GM21360 (cell line): ENCODE measurements at regions not wholly inside any gene's neighbourhood (a gene's known extent, or its start where the extent isn't known, plus 50 kb on each side); places are given as distances from the start of the nearest gene placed in this dataset.
"Not testable (repeated sequence)": the region's sequence is repeated elsewhere in the genome, so short reads cannot be mapped to it uniquely, and the experiment has no call there.

ENCODE experiments used
- ATAC-seq: cut with Tn5 transposase; IDR thresholded peaks from one replicate; pipeline ENCODE4 v1.9.1; 2021; ENCODE audit warnings: mild to moderate bottlenecking, moderate library complexity; ENCODE audit not compliant: unreplicated experiment

DNA sequence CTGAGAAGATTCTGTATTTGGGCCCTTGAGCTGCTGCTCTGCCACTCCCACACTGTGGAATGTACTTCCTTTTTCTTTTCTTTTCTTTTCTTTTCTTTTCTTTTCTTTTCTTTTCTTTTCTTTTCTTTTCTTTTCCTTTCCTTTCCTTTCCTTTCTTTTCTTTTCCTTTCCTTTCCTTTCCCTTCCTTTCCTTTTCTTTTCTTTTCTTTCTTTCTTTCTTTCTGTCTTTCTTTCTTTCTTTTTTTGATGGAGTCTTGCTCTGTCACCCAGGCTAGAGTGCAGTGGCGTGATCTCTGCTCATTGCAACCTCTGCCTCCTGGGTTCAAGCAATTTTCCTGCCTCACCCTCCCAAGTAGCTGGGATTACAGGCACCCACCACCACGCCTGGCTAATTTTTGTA is 89.8 kb downstream of the DNAAF6 start:
- ATAC-seq, result not testable (repeated sequence)

DNA sequence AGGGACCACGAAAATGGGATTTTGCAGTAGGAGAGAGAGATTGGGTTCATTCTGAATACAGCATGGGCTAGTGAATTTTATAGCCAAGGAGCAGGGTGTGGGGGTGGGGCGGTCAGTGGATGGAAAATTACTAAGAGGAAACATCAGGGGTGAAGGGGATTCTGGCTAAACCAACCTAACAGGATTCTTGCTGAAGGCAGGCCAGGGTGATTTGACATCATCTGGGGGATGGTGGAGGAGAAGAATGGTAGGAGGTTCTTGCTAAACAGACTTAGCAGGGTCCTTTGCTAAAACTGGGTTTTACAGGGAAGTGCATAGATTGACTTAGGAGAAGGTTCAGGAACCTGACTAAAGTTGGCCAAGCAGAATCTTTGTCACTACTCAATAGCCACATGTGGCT is 91.9 kb downstream of the DNAAF6 start:
- no peak for ATAC-seq

DNA sequence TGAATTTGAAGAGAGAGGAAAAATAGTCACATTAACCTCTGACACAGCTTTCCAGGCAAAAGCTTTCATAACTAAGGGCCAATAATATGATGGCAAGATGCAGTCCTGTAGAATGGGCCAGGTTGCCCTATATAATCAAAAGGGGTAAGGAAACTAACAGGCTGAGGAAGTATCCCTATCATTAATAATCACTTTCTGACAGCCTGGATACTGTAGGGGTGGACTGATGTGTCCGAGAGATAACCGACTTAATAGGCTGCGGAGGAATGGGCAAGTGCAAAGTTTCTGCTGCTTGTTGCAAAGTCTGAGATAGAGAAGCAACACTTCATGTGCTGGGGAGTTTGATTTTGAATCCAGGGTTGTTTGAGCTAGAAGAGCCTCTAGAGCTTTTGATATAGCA is 94.8 kb downstream of the DNAAF6 start:
- ATAC-seq, result no peak

DNA sequence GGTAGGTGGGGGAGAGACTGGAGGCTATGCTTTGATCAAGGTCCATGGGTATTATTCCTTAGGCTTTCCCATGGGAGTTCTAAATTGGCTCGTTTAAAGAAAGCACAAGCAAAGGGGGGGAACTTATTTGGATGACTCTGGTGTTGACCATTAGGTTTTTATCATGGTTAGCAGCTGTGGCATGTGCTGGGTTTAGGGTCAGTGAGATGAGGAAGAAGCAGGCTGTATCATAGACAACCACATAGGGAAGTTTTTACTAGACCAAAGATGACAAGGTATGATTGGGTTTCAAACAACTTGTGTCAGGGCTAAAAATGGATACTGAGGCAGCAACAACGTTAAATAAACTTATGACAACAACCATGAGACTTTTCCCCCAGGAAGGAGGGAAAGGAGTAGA is 97.7 kb downstream of the DNAAF6 start:
- no peak for ATAC-seq

DNA sequence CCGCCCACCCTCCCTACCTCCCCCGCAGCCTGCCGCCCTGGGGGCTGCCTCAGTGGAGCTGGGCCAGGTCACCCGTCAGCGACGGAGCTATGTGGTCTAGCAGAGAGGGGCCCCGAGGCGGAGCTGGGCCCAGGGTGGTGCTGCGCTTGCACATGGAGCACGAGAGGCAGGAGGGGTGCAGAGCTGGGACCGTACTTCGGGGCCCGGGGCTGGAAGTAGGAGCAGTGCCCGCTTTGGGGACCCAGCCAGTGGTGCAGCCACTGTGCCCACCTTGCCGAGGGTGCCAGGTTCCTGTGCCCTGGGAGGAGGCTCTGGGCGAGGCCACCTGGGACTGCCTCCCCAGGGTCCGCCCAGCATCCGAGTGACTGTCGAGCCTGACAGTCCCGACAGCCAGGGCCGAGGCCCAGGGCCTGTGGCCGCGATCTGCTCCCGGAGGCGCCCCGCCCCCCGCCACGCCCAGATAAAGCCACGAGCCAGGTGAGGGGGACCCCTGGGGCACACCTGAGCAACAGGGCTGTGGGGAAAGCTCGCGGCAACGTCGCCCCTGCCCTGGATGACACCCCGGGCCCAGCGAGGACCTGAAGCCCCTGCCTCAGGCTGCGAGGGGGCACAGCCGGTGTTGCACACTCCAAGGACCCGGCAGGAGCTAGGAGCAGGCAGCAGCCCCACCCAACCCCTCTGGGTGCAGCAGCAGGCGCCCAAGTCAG is 117.5 kb downstream of the DNAAF6 start:
- no peak for ATAC-seq

DNA sequence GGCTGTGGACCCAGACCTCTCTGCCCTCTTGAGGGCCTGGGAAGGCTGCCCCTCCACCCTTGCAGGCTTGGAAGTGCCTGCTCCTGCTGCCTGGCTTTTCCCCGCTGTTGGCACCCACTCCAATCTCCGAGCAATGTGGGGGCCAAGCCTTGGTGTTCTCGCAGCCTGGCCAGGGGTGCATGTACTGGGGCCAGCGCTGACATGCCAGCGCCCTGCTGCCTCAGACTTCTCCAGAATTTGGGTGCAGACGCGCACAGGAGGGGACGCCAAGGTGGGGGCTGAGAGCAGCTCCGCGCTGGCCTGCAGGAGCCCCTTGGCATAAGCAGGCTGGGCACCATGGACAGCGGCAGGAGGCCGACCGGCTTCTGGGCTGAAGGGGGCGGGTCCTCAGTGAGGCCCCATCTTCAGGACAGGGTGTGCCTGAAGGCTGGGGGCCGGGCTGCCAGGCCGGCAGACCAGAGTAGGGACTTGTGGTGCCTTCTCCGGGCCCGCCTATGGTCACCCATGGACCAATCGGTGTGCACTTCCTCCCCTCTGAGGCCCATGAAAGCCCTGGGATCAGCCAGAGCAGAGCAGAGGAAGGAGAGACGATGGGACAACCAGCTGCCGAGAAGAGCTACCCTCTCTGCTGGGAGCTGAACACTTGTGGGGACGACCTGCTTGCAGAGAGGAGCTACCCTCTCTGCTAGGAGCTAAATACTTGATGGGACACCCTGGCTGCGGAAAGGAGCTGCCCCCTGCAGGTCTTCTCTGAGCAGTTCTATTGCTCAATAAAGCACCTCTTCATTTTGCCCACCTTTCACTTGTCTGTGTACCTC is 118.3 kb downstream of the DNAAF6 start:
- ATAC-seq, result no peak

DNA sequence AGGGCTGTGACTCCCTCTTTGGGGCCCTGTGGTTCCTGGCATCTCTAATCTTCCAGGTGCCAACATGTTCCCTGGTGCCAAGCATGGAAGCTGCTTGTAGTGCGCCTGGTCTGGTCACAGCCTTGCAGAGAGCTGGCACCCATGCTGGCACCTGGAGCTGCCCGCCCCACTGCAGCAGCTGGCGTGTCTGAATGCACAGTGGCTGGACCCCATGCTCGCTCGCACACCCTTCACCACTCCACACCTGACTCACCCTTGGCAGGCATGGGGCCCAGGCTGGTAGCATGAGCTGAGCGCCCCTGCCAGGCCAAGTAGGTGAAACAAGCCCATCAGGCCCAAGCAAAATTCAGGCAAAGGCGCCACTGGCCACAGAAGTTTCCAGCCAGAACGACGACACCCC is 119.1 kb downstream of the DNAAF6 start:
- ATAC-seq, result no peak

DNA sequence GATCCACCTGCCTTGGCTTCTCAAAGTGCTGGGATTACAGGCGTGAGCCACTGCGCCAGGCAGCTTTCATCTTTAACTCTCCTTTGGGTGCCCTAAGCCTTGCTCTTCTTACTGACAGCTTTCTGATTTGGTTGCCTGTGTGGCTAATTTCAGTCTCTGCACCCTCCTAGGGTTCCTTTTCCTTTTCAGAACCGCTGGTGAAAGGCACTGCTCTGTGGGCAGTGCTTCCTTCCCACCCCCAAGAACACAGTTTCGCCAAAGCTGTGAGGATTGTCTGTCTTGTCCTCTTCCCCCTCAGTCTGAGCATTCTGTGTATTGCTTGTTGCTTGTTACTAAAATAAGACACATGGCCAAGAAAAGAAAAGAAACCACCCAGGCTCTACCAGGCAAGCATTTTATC is 101.4 kb upstream of the FRMPD3 start:
- ATAC-seq, result no peak

DNA sequence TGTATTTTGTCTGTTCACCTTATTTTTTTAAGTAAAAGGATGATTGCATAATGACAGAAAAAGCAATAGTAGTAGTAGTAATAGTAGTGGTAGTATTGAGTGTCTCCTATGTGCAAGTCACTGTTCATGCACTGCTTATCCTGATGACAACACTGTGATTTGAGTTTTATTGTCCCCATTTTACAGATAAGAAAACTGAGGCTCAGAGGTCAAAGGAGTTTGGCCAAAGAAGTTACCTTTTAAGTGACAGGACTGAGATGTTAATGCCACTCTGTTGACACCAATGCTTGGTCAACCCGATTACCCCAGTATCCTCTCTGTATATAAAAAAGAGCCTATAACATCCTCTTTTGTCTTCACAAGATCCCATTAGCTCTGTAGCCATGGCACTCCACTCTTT is 100.5 kb upstream of the FRMPD3 start:
- ATAC-seq, result no peak

DNA sequence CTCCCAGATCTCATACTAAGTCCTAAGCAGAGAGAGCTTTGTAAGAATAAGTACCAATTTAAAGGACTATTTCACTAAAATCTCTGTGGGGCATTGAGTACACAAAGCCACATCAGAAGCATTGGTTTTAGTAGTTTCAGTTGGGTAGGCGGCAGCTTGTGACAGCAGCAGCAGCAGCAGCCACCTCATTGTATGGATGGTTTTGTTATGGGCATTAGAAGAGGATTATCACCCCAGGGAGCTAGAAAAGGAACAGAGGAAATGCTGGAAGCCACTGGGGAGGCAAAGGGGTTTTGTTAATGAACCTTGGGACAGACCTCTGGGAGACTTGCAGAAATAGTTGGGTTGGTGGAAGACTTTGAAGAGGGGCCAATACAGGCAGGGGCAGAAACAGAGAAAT is 93.9 kb upstream of the FRMPD3 start:
- no peak for ATAC-seq

DNA sequence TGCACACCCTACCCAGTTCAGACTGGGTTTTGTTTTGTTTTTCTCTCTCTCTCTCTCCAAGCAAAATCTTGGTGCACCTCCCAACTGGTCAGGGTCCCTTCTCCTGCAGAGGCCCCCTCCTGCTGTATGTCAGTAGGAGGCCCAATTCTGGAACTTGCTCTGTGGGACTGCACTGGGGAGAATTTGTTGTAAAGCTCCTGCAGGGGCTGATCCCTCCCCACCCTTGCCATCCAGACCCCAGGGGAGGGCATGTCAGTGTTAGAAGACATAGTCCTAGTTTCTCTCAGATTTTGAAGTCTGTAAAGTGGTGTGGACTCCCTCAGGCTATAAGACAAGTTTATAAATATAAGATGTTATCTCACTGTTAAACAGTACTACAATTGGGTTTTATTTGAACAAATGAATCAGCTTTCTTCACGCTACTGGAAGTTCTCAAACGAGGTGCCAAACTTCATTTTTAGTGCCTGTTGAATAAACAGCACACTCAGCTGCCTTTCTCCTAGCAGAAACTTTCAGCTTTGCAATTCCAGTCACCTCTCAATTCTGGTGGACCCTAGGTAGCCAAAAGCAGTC is 88.6 kb upstream of the FRMPD3 start:
- ATAC-seq, result no peak

DNA sequence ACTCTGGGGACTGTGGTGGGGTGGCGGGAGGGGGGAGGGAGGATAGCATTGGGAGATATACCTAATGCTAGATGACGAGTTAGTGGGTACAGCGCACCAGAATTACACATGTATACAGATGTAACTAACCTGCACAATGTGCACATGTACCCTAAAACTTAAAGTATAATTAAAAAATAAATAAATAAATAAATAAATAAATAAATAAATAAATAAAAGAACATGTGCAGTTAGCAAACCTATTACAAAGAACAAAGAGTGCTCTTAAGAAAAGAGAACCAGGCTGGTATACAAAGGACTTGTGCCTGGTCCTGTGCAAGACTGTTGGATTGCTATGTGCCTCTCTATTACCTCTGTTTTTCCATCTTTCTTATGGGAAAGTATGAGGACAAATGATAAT is 79.3 kb upstream of the FRMPD3 start:
- not testable (repeated sequence) for ATAC-seq

DNA sequence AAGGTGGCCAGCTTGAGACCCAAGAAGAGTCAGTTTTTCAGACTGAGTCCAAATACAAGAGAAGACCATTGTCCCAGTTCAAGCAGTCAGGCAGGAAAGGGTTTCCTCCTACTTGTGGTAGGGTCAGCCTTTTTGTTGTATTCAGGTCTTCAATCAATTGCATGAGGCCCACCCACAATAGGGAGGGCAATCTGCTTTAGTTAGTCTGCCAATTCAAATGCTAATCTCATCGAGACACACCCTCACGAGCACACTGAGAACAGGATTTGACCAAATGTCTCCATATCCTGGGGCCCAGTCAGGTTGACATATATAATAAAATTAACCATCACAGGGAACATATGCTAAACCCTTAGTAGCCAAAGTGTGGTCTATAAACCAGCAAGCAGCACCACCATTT is 75.3 kb upstream of the FRMPD3 start:
- ATAC-seq, result no peak

DNA sequence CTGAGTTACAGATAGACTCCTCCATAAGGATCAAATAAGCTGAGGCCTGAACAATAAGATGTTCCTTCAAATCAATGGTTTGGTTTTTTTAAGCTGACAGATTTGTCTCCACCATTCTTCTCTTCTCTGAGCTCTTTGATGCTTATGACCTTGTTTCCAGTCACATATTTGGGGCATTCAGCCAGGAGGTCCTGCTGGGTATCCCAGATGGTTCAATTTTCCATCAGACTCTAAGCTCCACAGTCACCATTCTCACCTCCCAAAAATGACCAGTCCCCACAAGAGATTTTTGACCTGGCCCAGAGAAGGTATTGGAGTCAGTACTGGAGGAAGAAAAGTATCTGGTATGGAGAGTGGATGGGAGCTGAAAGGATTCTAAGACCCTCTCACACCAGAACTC is 74.6 kb upstream of the FRMPD3 start:
- no peak for ATAC-seq

DNA sequence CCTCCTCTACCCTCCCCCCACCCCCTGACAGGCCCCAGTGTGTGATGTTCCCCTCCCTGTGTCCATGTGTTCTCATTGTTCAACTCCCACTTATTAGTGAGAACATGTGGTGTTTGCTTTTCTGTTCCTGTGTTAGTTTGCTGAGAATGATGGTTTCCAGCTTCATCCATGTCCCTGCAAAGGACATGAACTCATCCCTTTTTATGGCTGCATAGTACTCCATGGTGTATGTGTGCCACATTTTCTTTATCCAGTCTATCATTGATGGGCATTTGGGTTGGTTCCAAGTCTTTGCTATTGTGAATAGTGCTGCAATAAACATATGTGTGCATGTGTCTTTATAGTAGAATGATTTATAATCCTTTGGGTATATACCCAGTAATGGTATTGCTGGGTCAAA is 73.3 kb upstream of the FRMPD3 start:
- not testable (repeated sequence) for ATAC-seq

DNA sequence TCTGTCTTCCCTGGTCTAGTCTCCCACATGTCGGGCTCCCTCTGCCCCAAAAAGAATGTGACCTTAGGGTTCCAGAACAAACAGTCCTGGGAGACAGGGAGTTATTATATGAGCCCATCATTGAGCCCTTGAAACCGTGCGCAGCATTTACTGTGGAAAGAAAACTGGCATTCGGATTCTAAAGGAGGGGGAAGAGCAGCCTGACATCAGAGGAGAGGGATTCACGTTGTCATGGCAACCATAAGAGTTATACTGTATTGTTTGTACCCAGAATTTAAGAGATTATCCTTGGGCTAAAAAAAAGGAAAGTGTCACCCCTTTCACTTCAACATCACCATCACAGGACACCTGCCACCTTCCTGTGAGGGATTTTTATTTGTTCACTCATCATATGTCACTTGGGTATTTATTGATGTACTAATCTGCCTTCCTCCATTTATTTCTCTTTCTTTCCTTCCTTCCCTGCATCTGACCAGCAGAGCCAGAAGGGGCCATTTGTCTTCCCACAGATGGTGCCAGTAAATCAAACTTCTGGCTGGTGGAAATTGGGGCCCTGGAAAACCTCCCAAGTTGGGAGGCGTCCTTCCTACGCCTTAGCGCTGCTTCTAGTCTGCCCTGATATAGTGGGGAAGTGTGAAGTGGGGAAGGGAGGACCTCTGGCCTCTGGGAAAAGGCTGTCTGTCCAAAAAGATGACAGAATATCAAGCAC is 64.9 kb upstream of the FRMPD3 start:
- ATAC-seq, result no peak

DNA sequence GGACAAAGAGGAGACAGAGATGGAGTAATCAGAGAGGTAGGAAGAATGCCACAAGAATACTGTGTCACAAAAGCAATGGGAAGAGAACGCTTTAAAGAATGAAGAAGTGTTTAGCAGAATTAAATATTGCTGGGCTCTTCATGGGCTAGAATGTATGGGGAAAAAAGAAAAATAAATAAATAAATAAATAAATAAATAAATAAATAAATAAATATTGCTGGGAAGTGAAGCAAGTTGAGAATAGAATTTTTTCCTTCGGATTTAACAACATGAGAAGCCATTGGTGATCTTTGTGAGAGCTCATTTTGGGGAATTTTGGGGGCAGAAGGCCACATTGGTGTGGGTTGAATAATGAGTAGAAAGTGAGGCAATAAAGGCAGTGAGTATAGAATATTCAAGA is 59.7 kb upstream of the FRMPD3 start:
- ATAC-seq, result no peak

DNA sequence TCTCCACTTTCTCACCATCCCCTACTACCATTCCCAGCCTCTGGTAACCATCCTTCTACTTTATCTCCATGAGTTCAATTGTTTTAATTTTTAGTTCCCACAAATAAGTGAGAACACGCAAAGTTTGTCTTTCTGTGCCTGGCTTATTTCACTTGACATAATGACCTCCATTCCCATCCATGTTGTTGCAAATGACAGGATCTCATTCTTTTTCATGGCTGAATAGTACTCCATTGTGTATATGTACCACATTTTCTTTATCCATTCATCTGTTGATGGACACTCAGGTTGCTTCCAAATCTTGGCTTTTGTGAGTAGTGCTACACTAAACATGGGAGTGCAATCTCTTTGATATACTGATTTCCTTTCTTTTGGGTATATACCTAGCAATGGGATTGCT is 55.8 kb upstream of the FRMPD3 start:
- ATAC-seq, result not testable (repeated sequence)

DNA sequence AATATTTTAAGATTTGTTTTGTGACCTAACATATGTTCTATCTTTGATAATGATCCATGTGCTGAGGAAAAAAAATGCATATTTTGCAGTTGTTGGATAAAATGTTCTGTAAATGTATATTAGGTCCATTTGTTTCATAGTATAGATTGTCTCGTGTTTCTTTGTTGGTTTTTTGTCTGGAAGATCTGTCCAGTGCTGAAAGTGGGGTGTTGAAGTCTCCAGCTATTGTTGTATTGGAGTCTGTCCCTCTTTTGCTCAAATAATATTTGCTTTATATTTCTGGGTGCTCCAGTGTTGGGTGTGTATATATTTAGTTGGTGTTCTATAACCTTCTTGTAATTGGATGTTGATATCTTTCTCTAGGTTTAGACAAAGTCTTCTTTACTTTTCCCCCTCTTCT is 53.2 kb upstream of the FRMPD3 start:
- ATAC-seq, result no peak

DNA sequence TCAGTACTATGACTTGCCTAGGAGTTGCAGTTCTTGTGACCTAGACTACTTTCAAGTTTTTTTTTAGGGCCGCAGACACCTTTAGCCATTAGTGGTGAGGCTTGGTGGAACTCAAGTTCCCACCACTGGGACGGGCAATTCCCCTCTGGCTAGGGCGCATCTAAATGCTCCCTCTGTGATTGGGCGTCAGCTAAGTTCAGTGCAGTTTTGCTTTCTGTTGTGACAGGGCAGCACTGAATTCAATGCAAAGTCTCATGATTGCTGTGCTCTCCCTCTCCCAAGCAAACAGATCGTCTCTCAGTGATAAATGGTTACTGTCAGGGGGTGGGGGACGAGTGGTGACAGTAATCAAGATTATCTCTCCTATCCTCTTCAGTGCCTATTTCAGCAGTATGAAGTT is 52.7 kb upstream of the FRMPD3 start:
- ATAC-seq, result no peak

DNA sequence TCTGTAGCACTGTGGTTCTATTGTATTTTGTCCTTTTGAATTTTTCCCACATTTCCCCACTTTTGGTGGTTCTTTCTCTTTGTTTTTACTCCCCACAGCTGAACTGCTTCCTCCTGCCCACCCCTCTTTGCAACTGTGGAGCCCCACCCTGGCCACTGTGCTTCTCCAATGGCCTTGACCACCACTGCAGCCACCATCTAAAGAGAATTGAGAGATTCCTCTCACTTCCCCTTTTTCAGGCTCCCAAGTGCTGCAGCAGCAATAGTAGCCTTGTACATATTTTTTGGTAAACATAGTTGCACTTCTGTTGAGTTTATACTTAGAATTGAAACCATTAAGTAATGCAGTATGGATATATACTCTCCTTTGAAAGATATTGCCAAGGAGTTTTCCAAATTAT is 51.3 kb upstream of the FRMPD3 start:
- peak; percentile 70 for ATAC-seq
